ENCODE measurements at regions not wholly inside any gene's neighbourhood (a gene's known extent, or its start where the extent isn't known, plus 50 kb on each side); places are given as distances from the start of the nearest gene placed in this dataset.
"Not testable (repeated sequence)": the region's sequence is repeated elsewhere in the genome, so short reads cannot be mapped to it uniquely, and the experiment has no call there.

DNA sequence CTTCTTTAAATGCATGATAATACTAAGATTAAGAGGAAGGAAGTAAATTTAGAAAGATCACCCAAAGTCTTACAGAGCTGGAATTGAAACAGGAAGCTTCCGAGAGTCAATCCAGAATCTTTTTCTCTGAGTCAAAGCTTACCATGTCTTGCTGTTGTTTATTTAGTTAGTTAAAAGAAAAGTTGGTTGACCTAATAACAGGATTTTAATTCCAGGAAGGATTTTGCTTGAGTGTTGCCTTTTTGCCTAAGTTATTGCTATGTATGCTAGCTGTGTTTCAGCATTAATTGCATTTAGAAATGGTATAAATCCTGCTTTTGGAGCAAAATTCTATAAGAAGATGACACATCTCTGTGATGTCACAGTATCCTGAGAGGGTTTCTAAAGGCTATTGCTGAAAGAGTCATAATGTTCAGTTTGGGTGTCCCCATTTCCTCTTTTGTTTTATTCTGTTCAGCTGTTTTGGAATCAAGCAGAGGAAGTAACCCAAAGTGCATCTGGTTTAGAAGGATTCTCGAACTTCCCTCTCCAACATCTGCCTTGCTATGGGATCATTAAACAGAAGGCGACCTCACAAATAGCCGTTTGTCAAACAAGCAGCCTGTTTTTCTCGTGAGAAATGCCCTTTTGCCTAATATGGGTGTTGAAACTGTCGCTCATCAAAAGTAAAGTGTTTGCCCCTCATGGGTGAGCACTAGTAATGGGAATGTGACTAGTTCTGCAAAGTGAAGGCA, 271.5 kb upstream of the MMADHC start:
- no peak for DNase-seq (ENCODE audit: low spot score)

DNA sequence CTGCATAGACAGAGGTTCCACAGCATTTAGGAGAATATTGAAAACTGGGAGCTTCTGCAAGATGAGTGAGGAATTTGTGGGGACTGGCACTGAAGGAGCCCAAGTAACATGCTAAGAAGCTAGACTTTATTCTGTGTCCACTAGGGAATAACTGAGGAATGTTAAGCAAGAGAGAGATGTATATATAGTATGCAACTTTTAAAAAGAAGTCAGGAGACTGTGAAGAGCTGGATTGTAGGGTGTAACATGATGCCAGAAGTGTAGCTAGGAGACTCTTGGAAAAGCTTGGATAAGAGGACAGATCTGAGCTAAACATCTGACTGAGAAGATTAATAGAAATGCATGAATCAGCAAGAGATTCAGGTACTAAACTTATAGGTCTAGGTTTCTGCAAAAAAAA, 270.6 kb upstream of the MMADHC start:
- DNase-seq (ENCODE audit: low spot score): no peak

DNA sequence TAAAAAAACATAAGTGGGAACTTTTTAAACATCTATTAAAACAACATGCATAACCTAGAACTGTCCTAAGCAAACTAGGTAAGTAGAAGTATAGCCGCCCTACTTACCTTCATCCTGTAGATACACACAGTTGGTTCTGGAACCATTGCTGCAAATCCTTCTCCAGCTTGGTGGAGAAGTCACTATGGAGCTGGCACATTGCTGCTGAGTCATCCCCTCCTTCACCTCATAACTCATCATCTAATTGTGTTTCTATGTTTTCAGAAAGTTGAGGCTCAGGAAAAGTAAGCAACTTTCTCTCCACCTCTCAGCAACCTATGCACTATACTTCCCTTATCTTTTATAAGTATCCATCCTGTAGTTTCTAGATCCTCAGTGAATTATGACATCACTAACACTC, 269.8 kb upstream of the MMADHC start:
- DNase-seq (ENCODE audit: low spot score): no peak

DNA sequence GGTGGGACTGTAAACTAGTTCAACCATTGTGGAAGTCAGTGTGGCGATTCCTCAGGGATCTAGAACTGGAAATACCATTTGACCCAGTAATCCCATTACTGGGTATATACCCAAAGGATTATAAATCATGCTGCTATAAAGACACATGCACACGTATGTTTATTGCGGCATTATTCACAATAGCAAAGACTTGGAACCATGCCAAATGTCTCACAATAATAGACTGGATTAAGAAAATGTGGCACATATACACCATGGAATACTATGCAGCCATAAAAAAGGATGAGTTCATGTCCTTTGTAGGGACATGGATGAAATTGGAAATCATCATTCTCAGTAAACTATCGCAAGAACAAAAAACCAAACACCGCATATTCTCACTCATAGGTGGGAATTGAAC, 268.3 kb upstream of the MMADHC start:
- DNase-seq (ENCODE audit: low spot score): not testable (repeated sequence)

DNA sequence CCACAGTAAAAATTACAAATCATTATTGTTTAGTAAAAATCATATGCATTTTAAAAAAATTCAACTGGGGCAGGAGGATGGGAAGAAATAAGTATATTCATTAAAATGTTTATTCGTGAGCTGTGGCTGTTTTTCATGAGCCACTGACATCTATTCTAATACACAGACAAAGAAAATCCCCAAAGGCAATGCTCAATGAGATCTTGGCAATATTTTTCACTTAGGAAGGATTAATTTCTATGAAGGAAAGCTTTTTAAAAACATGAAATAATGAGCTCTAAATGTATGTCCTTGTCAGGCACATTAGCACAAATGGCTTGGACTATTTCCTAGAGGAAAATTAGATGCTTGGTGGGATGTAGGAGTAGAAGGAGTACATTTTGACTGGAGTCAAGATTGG, 262.0 kb upstream of the MMADHC start:
- DNase-seq (ENCODE audit: low spot score): no peak

DNA sequence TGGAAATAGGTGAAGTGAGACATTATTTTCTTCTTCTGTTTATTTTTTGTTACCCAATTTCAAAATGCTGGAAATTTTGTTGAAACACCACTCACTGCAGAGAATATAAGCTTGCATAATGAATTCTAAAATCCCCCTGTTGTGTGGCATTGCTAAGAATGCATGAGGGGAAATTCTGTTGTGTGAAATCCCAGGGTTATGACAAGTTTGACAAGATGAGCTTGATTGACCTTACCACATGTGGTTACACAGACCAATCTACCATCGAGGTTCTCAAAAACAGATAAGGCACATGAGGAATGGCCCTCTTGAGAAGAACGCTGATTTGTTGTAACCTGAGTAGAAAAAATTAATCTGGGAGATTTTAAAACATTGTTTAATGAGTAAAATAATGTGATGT, 261.6 kb upstream of the MMADHC start:
- no peak for DNase-seq (ENCODE audit: low spot score)

DNA sequence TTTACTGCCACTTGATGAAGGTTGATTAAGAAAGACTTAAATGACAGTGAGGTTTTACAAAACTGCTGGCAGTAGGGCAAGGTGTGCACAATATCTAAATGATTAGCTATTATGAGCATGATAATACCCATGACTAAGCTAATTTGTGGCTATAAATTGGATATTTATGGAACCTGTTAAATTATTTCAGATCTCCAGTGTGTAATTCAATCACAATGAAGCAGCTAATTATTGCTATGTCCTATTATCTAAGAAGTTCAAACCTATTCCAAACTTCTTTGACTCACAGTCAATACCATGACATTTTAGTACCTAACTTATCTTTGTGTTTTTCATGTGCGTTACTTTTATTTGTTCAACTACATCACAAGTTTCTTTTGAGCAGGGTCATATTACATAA, 253.8 kb upstream of the MMADHC start:
- DNase-seq (ENCODE audit: low spot score): no peak

DNA sequence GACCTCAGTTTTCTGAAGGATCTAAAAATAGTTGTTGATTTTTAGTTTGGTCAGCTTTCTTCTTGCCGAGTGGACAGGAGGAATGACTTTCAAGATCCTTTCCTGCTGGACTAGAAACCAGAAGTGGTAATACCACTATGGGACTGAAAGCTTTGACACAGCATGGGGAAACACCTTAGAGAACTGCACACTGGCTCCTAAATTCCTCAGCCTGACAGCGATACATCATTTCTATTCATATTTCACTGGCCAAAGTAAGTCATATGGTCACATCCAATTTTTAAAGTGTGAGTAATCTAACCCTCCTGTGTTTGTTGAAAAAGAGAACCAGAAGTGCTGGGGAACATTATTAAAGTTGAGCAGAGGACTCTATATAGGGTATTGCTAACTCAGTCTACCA, 244.7 kb upstream of the MMADHC start:
- DNase-seq (ENCODE audit: low spot score): no peak

DNA sequence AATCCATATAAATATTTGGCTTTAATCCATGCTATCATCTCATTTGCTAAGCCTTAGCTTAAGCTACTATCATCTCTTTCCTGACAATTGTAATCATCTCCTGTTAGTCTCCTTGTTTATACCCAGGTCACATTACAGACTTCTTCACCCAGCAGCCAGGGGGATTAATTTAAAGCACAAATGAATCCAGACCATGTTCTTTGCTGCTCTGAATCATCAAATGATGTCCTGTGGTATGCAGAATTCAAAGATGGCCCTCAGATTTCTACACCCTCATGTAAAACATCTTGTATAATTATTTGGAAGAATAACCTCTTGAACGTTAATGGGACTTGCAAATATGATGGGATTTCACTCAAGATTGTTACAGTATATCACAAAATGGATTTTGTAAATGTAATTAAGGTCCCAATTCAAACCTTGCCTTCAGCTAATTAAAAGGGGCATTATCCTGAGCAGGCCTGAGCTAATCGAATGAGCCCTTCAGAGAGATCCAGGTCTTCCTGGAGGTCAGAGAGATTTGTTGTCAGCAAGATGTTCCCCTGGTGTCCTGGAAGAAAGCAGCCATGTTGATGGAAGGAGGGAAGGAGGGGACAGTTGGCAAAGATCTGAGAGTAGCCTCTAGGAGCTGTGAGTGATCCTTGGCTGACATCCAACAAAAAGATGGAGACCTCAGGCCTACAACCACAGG, 241.1 kb upstream of the MMADHC start:
- no peak for DNase-seq (ENCODE audit: low spot score)

DNA sequence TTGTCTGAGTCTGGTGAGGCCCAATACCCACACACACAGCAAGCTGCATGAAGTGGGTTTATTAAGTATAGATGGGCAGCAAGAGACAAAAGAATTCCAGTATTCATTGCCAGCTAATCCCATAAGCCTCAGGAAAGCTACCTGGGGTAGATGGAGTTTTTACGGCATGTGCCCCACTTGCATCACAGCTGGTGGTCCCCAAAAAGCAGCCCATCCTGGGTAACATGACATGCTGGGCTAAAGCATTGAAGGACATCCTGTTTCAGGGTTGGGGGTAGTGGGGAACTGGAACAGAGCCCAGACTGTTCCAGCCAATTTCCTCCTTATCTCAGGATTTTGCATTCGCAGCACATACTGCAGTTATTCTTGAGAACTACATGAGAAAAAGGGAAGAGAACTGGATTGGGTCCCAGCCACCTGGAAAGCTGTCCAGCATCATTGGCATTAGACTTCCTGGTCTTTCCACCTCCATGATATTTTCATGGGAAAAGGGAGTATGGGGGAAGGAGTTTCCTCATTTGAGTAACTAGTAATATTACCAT, 240.1 kb upstream of the MMADHC start:
- no peak for DNase-seq (ENCODE audit: low spot score)

DNA sequence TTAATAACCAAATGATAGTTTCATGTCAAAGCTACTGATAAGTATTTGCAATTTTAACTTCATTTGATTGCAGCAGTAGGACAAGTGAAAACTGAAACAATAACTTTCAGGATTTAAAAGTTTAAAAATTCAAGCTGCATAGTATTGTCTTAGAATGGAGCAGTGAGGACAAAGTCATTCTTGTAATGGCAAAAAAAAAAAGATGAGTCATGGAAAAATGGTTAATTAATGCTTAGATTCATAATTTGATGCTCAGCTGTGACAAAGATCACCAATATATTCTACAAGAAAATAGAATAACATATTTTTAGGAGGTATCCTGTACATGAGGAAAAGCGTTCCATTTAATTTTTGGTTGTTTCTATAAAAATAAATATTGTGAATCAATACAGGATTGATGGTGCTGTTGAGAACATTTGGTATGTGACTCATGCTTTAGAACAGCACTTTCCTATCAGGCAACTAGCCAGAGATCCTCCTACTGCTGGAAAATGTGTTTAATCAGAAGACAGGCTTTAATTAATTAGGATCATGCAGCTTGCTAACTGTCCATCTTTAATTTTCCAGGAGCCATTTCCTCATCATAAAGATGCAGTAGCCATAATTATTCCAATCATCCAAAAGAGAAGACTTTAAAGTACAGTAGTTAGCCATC, 239.0 kb upstream of the MMADHC start:
- no peak for DNase-seq (ENCODE audit: low spot score)

DNA sequence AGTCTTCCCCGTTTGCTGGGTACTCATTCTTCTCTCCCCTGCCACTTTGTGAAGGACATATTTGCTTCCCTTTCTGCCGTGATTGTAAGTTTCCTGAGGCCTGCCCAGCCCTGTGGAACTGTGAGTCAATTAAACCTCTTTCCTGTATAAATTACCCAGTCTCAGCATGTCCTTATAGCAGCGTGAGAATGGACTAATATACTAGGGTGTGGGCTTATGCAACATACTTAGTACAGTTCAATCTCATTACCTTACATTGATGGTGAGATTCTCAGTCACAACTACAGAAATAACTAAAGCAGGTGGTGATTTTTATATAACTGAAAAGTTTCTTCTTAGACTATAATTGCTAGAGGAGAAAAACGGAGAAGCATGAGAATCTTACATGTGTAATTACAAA, 237.9 kb upstream of the MMADHC start:
- no peak for DNase-seq (ENCODE audit: low spot score)

DNA sequence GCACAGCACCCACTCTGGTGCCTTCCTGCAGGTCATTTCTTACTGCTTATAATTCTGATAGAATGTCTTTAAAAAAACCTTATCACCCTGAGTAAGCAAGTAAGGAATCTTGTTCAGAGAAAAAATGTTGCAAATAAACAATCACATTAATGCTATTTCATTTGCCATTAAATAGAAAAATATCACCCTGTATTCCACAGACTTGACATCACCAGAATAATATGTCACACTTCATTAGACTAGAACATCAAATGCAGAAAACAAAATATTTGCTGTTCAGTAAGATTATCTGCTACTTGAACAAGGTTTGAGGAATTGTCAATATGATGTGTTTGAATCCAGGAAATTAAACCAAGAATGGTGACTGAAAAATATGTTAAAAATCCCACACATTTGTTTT, 236.6 kb upstream of the MMADHC start:
- no peak for DNase-seq (ENCODE audit: low spot score)

DNA sequence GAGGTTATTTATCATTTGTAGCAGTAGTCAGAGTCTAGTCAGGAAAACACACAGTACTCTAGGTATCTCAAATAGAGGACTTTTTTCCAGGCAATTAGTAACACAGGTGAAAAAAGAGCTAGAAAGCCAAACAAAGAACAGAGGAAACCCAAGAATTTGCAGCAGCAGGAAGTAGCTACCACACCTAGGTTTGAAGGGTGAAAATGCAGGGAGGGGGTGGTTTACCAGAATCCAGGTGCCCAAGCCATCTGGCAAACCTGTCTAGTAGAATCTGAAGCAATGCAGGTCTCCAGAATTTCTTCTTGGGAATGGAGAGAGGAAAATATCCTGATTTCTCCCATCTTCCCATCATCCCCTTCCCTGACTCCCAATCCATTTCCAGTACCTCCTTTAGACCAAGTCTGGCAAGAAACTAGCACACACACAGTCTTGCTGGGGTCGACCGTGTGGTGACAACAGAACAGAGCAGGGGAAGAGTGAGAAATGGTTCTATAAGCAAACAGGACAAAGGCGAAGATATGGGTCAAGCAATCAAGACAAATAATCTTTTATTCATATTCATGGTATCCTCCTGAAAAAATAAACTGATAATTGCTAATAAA, 231.9 kb upstream of the MMADHC start:
- DNase-seq (ENCODE audit: low spot score): no peak

DNA sequence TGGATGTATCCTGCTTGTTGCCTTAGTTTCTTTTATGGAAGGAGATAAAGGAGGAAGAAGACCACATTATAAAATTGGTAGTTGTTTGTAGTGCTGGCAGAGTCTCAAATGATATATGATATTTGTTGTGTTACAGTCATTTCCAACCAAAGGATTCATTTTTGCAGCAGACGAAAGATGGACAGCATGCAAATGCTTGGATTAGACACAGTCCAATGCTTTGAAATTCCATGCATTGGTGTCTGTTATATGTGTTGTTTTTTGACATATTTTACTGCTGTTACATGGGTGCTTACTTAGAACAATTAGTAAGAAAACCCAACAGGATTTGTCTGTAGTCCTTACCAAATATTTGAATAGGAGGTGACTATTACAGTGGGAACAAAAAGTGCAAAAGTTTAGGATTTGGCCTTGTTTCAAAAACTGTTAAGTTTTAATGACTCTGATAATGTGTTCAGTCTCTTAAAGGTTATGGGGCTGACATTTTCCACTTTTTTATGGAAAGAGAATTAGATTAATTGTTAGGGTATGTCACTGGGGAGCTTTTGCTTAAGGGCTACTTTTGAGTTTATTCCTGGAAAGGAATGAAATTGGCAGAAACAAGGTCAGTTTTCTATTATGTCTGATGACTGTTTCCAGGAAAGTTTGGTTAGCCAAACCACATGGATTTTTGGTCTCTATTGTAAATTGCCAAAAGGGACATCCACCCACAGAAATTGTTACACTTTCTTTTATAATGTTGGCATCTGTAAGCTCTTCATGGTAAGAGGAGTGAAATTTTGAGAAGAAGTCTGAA, 229.4 kb upstream of the MMADHC start:
- no peak for DNase-seq (ENCODE audit: low spot score)

DNA sequence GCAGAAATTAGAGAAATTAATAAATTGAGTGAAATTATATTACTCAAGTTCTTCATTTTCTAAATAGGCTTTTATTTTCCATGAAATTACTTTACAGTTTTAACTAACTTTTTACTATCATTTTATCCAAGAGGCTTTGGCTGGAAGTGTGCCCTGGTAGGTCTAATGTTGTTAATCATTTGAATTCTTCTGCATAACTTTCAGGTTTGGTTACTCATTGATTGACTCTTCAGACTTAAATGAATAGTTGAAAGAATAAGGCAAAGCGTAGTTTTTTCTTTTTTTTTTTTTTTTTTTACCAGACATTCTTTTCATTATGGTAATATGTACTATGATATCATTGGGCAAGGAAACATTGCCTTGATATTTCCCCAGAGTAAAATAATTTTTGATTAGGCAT, 228.4 kb upstream of the MMADHC start:
- DNase-seq (ENCODE audit: low spot score): no peak

DNA sequence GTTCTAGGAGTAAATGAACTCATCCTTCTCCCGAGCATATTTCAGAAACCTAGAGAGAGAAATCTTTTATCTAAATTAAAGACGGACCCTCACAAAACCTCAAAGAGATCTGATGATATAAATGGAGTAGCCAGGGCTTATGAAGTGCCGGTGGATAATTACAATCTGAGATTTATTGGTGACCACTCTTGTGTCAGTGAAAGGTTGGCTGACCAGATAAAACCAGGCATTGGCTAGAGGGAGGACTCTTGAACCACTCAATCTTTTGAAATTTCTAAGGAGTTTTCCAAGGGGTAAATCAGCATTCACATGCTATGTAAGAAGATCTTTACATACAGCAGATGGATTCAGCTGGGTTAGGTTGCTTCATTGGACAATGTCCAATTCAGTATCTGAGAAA, 227.3 kb upstream of the MMADHC start:
- no peak for DNase-seq (ENCODE audit: low spot score)

DNA sequence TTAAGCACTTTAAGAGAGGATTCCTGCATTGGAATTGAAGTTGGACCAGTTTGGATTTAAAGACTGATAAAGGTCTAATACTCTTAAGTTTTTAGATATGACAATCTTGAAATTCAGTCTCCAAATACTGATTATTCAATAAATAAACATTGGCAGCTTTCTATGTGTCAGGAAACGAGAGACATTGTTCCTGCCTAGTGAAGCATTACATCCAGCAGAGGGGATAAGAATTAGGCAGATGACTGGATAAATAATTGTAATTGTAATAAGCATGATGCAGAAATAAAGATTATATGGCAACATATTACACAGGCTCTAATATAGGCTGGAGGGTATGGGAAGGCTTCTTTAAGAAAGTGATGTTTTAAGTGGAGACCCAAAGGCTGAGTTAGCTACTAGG, 226.5 kb upstream of the MMADHC start:
- DNase-seq (ENCODE audit: low spot score): no peak

DNA sequence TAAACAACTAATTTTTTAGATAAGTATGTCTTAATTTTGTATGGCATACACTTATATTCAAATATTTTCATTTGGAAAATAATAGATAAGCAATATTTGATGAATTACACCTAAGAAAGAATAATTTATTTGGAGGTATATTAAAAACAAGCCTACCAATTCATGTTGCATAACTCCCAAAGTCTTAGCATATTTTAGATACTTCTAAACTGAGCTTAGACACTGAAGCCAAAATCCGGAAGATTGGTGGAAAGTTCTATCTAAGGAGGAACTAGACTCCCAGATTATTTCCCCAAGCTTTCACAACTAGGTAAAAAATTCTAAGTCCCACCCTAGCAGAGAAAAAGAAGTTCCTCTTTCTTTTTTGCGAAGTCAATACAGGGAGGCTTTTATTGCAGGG, 221.0 kb upstream of the MMADHC start:
- DNase-seq (ENCODE audit: low spot score): no peak

DNA sequence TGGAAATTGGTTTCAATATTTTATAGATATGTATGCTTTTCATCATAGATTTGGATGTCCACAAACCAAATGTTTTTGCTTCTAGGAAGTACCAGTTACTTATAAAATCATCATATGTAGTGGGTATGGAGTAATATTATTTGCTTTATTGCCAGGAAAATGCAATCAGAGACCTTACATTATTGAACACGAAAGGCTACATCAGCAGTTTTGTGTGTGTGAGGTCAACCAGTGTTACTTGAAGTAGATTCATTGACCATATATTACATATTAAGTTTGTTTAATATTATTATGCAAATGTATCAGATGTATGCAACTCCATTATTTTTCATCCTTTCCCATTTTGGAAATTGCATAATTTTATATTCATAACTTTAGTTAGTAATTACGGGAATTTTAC, 219.1 kb upstream of the MMADHC start:
- no peak for DNase-seq (ENCODE audit: low spot score)

DNA sequence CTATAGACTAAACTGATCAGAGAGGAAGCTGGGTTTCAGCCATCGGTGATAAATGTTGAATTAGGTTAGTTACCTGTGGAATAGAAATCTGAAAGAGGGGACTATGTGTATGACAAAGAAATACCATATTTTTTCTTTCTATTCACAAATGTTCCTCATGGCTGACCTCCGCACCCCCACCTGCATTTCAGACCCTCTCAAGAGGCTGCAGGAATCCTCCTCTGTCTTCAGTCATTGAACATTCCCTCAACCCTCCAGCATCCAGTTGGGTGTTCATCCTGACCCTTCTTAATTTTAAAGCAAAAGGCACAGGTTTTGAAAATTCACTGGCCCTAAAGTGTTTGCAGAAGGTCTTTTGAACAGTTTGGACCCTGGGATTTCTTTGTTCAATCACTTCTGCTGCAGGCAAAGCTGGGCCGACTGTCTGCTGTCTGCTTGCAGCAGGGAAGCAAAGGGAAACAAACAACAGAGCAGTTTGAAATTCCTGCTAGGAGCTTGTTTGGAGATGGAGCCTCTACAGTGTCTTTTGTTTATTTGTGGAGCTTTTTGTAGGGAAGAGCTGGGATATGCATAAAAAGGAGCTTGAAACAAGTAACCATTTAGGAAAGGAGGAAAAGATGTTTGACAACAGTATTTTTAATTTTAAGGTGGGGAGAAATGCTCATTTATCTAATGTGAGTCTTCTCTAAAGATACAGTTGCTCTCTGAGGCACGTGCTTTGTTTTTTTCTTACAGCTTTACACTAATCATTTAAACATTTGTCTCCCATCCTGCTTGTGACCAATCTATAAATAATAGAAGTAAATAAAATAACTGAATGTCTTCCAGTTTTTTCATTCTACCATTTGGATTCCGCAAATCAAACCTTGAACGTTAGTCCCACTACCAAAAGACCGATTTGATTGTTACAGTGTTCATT, 213.3 kb upstream of the MMADHC start:
- no peak for DNase-seq (ENCODE audit: low spot score)
